HL-60 (cell line): ENCODE measurements at regions not wholly inside any gene's neighbourhood (a gene's known extent, or its start where the extent isn't known, plus 50 kb on each side); places are given as distances from the start of the nearest gene placed in this dataset.

Experiments used
- DNase-seq, 2 experiments: peaks; one replicate each; pipeline ENCODE4 v3.0.0-alpha.2; 2010 to 2020; ENCODE audit warnings: low read depth in 1 of 2, low spot score in 1 of 2
- H3K27ac ChIP-seq: fragments of 250-450 bp; sonication (Bioruptor Pico); replicated peaks from 2 replicates; pipeline ENCODE4 v1.5.1; 2020; ENCODE audit warnings: mild to moderate bottlenecking, moderate library complexity
- H3K27me3 ChIP-seq: fragments of 250-450 bp; sonication (Bioruptor Pico); 2 replicates; pipeline ENCODE4 v1.5.1; 2021; ENCODE audit warnings: mild to moderate bottlenecking, moderate library complexity; ENCODE audit not compliant: insufficient read depth, poor library complexity, severe bottlenecking
- H3K4me3 ChIP-seq: replicated peaks from 2 replicates; pipeline ENCODE4 v1.5.1; 2011; ENCODE audit warnings: mild to moderate bottlenecking, control low read depth, low read length; ENCODE audit not compliant: insufficient read depth
- GABPA ChIP-seq: IDR thresholded peaks from 2 replicates; pipeline ENCODE4 v1.6.1; 2012; ENCODE audit warnings: low read depth
- POLR2AphosphoS5 ChIP-seq: IDR thresholded peaks from 2 replicates; pipeline ENCODE4 v1.6.1; 2012; ENCODE audit warnings: low read depth
- SPI1 ChIP-seq: IDR thresholded peaks from 2 replicates; pipeline ENCODE4 v1.6.1; 2012; ENCODE audit warnings: low read depth, mild to moderate bottlenecking, borderline replicate concordance
- TF ChIP-seq, protein P1 (sequence below): IDR thresholded peaks from 2 replicates; pipeline ENCODE4 v1.6.1; 2012; ENCODE audit warnings: low read depth; ENCODE audit not compliant: insufficient replicate concordance
- TF ChIP-seq, protein P2 (sequence below): IDR thresholded peaks from one replicate; pipeline ENCODE4 v1.5.1; 2011; ENCODE audit warnings: low read length, control low read depth, inconsistent platforms; ENCODE audit not compliant: insufficient read depth

DNA sequence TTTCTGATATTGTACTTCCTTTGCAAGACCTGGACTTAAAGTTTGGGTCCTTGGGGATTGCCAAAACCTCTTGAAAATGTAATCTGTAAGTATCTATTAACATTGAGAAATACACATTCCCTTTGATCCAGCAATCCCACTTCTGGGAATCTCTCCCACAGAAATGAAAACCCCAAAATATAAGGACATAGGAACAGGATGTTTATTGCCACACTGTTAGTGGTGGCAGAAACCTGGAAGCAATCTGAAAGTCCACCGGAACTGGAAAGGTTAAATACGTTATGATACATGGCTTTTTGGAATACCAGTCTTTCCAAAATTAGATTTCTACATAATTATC is 71.2 kb upstream of the STX18 start:
- no peak for DNase-seq
- Histone ChIP-seq H3K27ac (no peak overlapping the region), H3K27me3 (no peaks in the 10 kb centered on the region), H3K4me3 (no peak overlapping the region)
- TF ChIP-seq POLR2AphosphoS5 (no peak), GABPA (no peak), SPI1 (no peak)
- TF ChIP-seq, protein P1, sequence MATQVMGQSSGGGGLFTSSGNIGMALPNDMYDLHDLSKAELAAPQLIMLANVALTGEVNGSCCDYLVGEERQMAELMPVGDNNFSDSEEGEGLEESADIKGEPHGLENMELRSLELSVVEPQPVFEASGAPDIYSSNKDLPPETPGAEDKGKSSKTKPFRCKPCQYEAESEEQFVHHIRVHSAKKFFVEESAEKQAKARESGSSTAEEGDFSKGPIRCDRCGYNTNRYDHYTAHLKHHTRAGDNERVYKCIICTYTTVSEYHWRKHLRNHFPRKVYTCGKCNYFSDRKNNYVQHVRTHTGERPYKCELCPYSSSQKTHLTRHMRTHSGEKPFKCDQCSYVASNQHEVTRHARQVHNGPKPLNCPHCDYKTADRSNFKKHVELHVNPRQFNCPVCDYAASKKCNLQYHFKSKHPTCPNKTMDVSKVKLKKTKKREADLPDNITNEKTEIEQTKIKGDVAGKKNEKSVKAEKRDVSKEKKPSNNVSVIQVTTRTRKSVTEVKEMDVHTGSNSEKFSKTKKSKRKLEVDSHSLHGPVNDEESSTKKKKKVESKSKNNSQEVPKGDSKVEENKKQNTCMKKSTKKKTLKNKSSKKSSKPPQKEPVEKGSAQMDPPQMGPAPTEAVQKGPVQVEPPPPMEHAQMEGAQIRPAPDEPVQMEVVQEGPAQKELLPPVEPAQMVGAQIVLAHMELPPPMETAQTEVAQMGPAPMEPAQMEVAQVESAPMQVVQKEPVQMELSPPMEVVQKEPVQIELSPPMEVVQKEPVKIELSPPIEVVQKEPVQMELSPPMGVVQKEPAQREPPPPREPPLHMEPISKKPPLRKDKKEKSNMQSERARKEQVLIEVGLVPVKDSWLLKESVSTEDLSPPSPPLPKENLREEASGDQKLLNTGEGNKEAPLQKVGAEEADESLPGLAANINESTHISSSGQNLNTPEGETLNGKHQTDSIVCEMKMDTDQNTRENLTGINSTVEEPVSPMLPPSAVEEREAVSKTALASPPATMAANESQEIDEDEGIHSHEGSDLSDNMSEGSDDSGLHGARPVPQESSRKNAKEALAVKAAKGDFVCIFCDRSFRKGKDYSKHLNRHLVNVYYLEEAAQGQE: no peak
- TF ChIP-seq, protein P2, sequence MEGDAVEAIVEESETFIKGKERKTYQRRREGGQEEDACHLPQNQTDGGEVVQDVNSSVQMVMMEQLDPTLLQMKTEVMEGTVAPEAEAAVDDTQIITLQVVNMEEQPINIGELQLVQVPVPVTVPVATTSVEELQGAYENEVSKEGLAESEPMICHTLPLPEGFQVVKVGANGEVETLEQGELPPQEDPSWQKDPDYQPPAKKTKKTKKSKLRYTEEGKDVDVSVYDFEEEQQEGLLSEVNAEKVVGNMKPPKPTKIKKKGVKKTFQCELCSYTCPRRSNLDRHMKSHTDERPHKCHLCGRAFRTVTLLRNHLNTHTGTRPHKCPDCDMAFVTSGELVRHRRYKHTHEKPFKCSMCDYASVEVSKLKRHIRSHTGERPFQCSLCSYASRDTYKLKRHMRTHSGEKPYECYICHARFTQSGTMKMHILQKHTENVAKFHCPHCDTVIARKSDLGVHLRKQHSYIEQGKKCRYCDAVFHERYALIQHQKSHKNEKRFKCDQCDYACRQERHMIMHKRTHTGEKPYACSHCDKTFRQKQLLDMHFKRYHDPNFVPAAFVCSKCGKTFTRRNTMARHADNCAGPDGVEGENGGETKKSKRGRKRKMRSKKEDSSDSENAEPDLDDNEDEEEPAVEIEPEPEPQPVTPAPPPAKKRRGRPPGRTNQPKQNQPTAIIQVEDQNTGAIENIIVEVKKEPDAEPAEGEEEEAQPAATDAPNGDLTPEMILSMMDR: no peak

DNA sequence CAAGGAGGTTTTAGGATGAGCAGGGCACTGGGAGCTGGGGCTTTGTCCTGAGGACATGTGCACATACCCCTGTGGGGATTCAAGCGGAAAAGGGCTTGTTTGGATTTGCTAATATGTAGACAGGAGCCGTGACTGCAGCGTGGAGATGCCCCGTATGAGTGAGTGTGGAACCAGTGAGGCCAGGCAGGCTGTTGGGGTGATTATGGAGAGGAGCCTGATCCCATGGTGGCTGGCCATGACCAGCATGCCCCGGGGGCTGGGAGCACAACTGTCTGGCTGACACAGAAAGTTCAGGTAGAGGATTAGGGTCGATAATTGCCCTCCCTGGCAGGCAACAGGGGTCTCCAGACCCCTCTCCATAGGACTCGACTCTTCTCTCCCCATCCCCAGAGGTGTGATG is 68.8 kb upstream of the STX18 start:
- Histone ChIP-seq H3K27me3 (no peaks in the 10 kb centered on the region), H3K27ac (no peak overlapping the region), H3K4me3 (no peak overlapping the region)
- DNase-seq: no peak
- no peak for TF ChIP-seq GABPA
- TF ChIP-seq, protein P1: no peak
- TF ChIP-seq, protein P2: no peak
- TF ChIP-seq SPI1: no peak
- no peak for TF ChIP-seq POLR2AphosphoS5

DNA sequence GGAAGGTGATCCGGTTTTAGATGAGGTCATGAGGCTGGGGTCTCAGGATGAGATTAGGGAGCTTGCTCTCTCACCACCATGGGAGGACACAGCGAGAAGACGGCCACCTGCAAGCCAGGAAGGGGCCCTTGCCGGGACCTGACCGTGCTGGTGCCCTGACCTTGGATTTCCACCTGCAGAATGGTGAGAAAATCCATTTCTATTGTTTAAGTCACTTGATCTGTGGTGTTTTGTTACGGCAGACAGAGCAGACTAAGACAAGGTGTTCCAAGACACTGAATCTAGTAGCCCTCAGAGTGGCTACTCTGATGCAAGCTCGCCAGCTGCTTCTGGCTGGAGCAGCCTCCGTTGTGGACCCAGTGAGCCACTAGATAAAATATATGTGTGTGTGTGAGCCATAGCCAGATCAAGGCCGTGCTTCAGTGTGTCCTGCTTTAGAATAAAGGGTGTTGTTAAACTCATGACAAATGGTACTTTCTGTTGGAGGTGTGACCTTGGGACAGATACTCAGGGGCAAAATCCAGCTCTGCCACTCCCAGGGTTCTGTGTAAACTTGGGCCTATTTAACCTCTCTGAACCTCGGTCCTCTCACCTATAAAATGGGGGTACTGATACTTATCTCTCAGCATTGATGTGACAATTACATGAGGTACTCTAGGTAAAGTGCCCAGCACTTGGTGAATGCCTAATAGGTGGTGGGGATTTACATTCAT is 67.9 kb upstream of the STX18 start:
- DNase-seq: no peak
- H3K4me3 ChIP-seq: no peak overlapping the region
- no peaks in the 10 kb centered on the region for H3K27me3 ChIP-seq
- TF ChIP-seq POLR2AphosphoS5: no peak
- TF ChIP-seq, protein P2: no peak
- TF ChIP-seq SPI1: no peak
- TF ChIP-seq, protein P1: no peak
- no peak for TF ChIP-seq GABPA
- no peak overlapping the region for H3K27ac ChIP-seq
